Coronary artery (tissue), 2 donors: ENCODE measurements at regions not wholly inside any gene's neighbourhood (a gene's known extent, or its start where the extent isn't known, plus 50 kb on each side); places are given as distances from the start of the nearest gene placed in this dataset.

Experiments used
- DNase-seq: peaks from one replicate; pipeline ENCODE4 v3.0.0-alpha.2; 2017; ENCODE audit warnings: low spot score
- H3K27ac ChIP-seq, 2 donors: fragments of 200-600 bp; sonication (generic); one replicate each; pipeline ENCODE4 v1.5.1; 2016 to 2019
- H3K4me3 ChIP-seq: fragments of 200-600 bp; sonication (generic); 2 replicates; pipeline ENCODE4 v1.5.1; 2016; ENCODE audit warnings: mild to moderate bottlenecking, moderate library complexity
- TF ChIP-seq, protein P1 (sequence below): fragments of 200-600 bp; sonication (generic); IDR thresholded peaks from one replicate; pipeline ENCODE4 v1.5.1; 2019; ENCODE audit warnings: antibody characterized with exemption

DNA sequence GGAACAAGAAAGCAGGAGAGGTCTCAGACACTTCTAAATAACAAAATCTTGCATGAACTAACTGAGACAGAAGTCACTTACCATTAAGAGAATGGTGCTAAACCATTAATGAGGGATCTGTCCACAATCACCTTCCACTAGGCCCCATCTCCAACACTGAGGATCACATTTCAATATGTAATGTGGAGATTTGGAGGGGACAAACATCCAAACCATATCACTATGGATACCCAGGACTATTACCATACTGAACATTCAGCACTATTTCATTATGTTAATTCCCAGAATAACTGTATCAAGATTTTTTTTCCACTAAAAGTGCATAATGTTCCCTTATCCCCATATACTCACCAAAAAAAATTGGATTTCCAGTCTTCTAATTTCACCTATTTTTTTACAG, 491.8 kb downstream of the LMO7 start:
- Histone ChIP-seq H3K27ac (no peak overlapping the region), H3K4me3 (no peak overlapping the region)
- no peak for DNase-seq
- TF ChIP-seq, protein P1, sequence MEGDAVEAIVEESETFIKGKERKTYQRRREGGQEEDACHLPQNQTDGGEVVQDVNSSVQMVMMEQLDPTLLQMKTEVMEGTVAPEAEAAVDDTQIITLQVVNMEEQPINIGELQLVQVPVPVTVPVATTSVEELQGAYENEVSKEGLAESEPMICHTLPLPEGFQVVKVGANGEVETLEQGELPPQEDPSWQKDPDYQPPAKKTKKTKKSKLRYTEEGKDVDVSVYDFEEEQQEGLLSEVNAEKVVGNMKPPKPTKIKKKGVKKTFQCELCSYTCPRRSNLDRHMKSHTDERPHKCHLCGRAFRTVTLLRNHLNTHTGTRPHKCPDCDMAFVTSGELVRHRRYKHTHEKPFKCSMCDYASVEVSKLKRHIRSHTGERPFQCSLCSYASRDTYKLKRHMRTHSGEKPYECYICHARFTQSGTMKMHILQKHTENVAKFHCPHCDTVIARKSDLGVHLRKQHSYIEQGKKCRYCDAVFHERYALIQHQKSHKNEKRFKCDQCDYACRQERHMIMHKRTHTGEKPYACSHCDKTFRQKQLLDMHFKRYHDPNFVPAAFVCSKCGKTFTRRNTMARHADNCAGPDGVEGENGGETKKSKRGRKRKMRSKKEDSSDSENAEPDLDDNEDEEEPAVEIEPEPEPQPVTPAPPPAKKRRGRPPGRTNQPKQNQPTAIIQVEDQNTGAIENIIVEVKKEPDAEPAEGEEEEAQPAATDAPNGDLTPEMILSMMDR: no peak

DNA sequence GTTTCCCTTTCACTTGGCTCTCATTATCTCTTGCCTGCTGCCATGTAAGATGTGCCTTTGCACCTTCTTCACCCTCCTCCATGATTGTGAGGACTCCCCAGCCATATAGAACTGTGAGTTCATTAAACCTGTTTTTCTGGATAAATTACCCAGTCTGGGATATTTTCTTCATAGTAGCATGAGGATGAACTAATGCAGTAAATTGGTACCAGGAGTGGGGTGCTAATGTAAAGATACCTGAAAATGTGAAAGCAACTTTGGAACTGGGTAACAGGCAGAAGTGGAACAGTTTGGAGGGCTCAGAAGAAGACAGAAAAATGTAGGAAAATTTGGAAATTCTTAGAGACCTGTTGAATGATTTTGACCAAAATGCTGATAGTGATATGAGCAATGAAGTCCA, 487.4 kb downstream of the LMO7 start:
- DNase-seq: no peak
- TF ChIP-seq, protein P1: no peak
- no peak overlapping the region for H3K27ac ChIP-seq
- H3K4me3 ChIP-seq: no peak overlapping the region

DNA sequence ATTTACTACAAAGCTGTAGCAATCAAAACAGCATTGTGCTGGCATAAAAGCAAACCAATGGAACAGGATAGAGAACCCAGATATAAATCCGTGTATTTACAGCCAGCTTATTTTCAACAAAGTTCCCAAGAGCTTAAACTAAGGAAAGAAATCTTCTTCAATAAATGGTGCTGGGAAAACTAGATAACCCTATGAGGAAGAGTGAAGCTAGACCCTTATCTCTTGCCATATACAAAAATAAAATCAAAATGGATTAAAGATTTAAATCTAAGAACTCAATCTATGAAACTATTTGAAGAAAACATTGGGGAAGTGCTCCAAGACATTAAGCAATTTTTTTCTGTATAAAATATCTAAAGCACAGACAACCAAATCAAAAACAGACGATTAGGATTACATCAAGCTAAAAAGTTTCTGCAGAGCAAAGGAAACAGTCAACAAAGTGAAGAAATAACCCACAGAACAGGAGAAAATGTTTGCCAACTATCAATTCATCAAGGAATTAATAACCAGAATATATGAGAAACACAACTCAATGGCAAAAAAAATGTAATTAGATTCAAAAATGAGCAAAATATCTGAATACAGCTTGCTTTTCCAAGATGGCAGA, 480.7 kb downstream of the LMO7 start:
- TF ChIP-seq, protein P1: no peak
- no peak overlapping the region for H3K27ac ChIP-seq
- DNase-seq: no peak
- H3K4me3 ChIP-seq: no peak overlapping the region

DNA sequence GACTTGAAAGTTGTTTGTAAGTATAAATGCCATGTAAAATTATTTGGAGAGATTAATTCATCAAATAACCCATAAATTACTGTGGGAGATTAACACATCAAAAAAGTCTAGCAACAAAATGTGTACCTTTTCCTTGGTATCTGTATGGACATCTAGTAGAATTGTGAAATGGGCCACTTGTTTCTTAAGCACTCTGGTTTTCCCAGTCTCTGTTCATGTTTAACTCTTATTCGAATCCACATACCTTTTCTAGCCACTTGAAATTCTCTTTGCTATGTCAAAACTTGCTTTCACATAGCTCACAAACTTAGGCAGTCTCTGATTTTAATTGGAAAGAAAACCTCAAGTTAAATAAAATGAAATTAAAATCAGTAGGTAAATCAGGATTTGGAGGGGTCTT, 470.6 kb downstream of the LMO7 start:
- no peak overlapping the region for H3K27ac ChIP-seq
- DNase-seq: no peak

DNA sequence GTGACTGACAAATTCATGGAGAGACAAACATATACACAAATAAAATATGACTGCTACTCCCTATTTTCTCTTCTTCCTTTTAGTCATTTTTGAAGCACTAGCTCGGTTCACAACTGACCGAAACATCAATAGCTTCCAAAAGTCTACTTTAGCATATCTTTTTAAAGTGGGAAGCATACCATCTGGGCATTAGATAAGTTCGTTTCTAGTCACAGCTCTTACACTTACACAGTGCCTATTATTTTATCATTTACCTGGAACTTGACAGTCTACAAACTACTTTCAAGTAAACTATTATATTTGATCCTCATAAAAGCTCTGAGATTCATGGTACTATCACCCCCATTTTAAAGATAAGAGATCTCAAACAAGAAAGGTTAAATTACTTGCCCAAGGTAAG, 458.5 kb downstream of the LMO7 start:
- Histone ChIP-seq H3K4me3 (no peak overlapping the region), H3K27ac (no peak overlapping the region)
- TF ChIP-seq, protein P1: no peak
- DNase-seq: no peak

More for the DNA sequence above, 470.6 kb downstream of the LMO7 start:
- no peak overlapping the region for H3K4me3 ChIP-seq
- TF ChIP-seq, protein P1: no peak

DNA sequence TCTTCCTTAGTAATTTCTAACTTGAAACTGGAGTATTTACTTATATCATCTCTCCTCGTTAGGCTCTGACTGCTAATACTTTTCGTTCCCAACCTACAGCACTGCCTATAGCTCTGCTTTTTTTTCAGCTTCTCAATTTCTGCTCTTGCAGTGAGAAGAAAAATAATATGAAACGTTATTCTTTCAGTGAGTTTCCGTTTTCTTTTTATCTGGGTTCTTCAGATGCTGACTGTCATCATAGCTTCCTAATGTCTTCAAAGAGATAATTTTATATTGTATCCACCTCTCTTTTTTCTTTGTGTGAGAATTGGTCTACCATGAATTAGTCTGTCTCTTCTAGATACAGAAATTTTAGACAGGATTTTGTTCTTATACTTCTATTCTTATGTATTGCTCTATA, 454.9 kb downstream of the LMO7 start:
- TF ChIP-seq, protein P1: no peak
- H3K4me3 ChIP-seq: no peak overlapping the region
- H3K27ac ChIP-seq: no peak overlapping the region
- DNase-seq: no peak

DNA sequence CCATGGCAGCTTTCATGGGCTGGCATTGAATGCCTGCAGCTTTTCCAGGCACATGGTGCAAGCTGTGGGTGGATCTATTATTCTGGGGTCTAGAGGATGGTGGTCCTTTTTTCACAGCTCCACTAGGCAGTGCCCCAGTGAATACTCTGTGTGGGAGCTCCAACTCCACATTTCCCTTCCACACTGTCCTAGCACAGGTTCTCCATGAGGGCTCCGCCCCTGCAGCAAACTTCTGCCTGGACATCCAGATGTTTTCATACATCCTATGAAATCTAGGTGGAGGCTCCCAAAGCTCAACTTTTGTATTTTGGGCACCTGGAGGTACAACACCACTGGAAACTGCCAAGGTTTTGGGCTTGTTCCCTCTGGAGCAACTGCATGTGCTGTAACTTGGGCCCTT, 450.6 kb downstream of the LMO7 start:
- Histone ChIP-seq H3K27ac (no peak overlapping the region), H3K4me3 (no peak overlapping the region)
- TF ChIP-seq, protein P1: no peak
- no peak for DNase-seq
